ENCODE measurements at regions not wholly inside any gene's neighbourhood (a gene's known extent, or its start where the extent isn't known, plus 50 kb on each side); places are given as distances from the start of the nearest gene placed in this dataset.
"Not testable (repeated sequence)": the region's sequence is repeated elsewhere in the genome, so short reads cannot be mapped to it uniquely, and the experiment has no call there.

- DNase-seq (ENCODE audit: low read depth, low spot score): no peak
Measured at GRCh38 chr10:81730891-81731290, 144.1 kb upstream of the NRG3 start.

GRCh38 chr10:81733542-81733941, 141.5 kb upstream of the NRG3 start:
- DNase-seq (ENCODE audit: low read depth, low spot score): no peak

DNA sequence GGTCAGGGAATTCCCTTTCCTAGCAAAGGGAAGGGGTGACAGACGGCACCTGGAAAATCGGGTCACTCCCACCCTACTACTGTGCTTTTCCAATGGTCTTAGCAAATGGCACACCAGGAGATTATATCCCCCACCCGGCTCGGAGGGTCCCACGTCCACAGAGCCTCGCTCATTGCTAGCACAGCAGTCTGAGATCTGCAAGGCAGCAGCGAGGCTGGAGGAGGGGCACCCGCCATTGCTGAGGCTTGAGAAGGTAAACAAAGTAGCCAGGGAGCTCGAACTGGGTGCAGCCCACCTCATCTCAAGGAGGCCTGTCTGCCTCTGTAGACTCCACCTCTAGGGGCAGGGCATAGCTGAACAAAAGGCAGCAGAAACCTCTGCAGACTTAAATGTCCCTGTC, 139.8 kb upstream of the NRG3 start:
- not testable (repeated sequence) for DNase-seq (ENCODE audit: low read depth, low spot score)

- DNase-seq (ENCODE audit: low read depth, low spot score): no peak
Measured at GRCh38 chr10:81759111-81759510, 115.9 kb upstream of the NRG3 start.

GRCh38 chr10:81784111-81784597, 90.8 kb upstream of the NRG3 start:
- DNase-seq (ENCODE audit: low read depth, low spot score): no peak

GRCh38 chr10:81792729-81793128, 82.3 kb upstream of the NRG3 start:
- no peak for DNase-seq (ENCODE audit: low read depth, low spot score)

- DNase-seq (ENCODE audit: low read depth, low spot score): no peak
Measured at GRCh38 chr10:81806842-81807241, 68.2 kb upstream of the NRG3 start.

DNA sequence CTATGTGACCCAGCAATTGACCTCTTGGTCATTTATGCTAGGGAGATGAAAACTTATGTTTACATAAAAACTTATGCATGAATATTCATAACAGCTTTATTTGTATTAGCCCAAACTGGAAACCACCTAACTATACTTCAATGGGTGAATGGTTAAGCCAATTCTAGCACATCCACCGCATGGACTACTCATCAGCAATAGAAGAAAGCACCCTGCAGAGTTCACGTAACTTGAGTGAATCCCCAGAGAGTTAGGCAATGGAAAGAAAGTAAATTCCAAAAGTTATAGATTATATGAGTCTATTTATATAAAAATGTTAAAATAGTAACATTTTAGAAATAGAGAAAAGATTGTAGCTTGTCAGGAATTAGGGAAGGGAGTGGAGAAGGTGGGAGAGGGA, 60.2 kb upstream of the NRG3 start:
- DNase-seq (ENCODE audit: low read depth, low spot score): no peak

DNA sequence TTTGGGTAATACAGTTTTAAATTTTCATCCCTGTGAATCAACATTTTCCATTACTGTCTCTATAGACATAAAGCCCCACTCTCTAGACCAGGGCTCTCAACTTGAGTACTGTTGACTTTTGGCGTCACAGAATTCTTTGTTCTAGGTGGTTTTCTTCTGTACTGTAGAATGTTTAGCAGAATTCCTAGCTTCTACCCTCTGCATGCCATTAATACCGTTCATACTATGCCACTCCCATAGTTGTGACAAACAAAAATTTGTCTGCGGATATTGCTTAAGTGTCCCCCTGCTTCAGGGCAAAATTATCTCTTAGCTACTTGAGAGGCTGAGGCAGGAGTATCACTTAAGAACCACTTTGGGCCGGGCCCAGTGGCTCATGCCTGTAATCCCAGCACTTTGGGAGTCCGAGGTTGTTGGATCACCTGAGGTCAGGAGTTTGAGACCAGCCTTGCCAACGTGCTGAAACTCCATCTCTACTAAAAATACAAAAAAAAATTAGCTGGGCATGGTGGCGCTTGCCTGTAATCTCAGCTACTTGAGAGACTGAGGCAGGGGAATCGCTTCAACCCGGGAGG, 57.3 kb upstream of the NRG3 start:
- no peak for DNase-seq (ENCODE audit: low read depth, low spot score)

- DNase-seq (ENCODE audit: low read depth, low spot score): no peak
Measured at GRCh38 chr10:81820418-81820817, 54.6 kb upstream of the NRG3 start.

Data from astrocyte of the hippocampus (primary cell).